HG02938 (cell line): ENCODE measurements at regions not wholly inside any gene's neighbourhood (a gene's known extent, or its start where the extent isn't known, plus 50 kb on each side); places are given as distances from the start of the nearest gene placed in this dataset.

Experiments used
- ATAC-seq: cut with Tn5 transposase; IDR thresholded peaks from one replicate; pipeline ENCODE4 v1.9.1; 2021; ENCODE audit warnings: mild to moderate bottlenecking, moderate library complexity; ENCODE audit not compliant: unreplicated experiment

DNA sequence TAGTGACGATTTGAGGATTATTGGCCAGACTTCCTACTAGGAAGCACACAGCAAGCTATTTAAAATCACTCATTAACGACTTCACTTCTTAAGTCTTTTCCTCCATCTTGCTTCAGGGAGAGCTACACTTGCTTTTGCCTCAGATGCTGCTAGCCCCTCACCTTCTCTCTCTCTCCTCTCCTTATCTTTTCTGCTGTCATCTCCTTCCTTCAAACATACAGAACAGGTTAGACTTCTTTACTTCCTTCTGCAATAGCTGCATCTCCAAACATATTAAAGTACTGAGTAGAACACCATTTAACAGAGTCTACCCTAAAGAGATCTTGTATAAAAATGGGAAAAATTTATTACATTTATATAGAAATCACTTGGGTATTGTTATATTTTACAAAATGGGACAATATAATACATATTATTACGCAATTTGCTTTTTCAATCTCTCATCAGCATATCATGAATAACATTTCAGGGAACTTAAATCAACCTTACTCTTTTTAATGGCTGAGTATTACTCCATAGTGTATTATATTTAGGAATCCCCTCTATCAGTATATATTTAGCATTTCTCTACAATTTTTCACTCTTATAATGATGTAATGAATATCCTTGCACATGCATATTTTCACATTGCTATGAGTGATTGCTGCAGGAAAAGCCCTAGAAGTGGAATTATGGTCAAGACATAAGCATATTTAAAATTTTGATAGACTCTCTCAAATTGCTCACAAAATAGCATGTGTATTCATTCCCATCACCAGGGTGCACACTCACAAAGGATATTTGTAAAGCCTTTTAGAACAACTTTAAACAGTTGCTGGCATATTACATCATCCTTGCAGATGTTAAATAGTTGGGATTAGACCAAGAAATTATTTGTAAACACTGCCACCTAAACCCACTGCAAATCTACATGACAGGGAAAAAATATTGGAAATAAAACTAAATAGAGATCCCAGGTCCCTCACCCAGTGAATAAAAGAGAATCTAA is 164.5 kb upstream of the NFIB start:
- no peak for ATAC-seq

DNA sequence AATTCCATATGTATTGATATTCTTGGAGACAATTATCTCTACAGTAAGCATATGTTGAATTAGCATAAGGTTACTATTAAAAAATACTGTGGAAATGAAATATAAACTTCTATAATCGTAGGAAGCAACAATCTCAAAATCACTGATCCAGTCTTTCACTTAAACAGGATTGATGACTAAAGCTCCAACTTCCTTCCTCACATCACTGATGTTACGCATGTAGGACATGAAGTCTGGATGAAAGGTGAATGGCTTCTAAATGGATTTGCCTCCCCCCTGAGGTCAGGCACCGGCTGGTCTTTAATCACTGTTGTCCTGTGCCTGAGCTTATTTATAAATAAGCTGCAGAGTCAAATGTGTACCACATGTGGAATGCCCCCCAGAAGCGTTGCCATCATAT is 157.1 kb upstream of the NFIB start:
- no peak for ATAC-seq

DNA sequence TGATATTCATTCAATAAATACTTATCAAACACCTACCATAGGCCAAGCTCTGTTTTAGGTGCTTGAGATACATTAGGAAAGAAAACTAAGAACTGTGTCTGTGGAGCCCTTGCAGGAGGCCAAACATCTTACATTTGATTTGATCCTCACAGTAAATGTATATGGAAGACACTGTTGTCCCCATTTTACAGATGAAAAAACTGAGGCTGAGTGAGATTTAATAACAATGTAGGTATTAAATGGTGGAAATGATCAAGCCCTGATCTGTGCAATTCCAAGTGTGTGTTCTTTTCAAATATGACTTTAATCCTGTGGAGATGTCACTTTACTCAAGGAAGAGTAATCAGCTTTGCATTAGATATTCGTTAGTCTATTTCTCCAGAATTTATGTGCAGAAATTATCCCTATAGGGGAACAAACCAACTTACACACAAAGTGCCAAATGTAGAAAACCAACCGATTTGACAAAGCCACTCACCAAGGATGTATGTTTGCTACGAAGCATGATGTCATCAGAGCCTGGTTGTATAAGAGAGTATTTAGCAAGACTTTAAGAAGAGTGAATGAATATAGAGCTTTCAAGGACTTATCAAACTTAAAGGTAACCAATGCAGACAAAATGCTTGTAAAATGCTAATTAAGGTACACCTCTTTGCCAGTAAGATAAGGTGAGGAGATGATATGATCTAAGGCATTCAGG is 153.9 kb upstream of the NFIB start:
- ATAC-seq = no peak

DNA sequence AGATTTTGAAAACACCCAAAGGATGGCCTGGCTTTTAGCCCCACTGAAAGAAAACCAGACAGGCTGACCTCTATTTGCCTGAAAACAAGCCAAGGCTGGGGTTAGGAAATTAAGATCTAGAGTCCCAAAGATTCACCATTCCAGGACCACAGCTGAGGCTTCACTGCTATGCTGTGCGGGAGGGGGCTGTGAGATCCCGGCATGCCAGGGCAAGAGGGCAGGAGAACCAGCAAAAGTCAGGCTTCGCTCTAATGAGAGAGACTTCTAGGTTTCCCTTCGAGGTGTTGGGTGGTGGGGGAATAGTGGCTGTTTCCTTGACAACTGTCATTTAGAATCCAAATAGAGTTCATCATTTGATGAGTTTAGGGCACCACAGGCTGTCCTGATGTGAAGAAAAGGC is 152.9 kb upstream of the NFIB start:
- ATAC-seq = no peak

DNA sequence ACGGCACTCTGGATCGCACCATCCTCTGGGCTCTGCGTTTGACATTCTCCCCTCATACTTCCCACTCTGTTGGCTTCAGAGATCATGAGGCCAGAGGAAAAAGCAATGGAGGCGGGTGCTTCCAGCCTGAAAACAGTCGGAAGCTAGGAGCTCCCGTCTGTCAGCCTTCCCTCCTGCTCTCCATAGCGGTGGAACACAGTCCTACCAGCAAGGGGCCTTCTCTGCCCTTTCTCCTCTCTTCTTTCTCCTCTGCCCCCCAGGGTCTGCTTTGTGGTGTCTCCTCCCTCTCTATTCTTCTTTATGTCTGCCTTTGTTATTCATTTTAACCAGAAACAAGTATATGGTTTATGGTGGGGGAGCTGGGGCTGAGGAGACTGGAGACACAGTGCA is 152.5 kb upstream of the NFIB start:
- ATAC-seq = no peak

DNA sequence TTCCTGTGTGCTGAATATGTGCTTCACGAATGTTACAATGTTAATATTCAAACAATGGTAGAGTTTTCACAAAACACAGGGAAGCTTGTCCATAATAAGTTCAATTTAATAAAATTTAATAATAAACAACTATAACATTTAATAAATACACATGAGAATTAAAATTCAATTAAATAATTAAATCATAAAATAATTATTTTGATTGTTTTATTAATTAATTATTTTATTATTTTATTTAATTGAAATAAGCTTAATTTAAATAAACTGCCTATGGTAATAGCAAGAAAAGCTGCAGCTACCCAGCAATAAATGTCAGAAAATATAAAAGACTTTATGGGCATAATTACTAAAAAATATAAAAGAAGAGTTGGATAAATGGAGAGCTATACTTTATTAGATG is 149.0 kb upstream of the NFIB start:
- ATAC-seq = no peak

DNA sequence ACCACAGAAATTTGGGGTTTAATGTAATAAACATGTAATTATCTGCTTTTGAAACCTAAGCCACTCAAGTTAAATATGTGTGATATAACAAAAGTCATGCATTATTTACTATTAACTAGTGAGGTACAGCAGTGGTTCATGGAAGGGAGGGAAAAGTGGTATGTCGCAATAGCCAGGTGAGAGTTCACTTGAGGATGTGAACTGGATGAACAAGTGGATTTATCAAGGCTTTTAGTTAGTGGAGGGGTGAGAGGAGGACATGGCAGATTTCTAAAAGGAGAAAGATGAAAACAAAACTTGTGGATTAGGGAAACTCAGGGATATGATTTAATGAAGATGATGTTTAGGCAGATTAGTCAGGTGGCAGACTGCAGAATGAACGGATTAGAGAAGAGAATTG is 141.3 kb upstream of the NFIB start:
- ATAC-seq = no peak

DNA sequence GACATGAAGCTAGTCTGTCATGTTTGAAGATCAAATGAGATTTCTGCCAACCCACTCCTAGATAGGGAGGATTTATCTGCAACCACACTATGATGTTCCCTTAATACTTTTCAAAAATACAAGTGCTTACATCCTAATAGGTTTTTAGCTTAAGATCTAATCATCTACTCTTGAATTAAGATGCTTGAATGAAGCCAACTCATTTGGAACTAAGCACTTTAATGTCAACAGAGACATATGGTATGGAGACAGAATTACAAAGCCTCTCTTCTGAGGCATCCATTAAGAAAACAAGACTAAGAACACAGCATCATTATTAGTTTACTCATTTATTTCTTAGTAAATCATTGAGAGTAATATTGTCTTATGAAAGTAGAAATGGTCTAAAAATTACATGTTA is 139.3 kb upstream of the NFIB start:
- ATAC-seq = no peak

DNA sequence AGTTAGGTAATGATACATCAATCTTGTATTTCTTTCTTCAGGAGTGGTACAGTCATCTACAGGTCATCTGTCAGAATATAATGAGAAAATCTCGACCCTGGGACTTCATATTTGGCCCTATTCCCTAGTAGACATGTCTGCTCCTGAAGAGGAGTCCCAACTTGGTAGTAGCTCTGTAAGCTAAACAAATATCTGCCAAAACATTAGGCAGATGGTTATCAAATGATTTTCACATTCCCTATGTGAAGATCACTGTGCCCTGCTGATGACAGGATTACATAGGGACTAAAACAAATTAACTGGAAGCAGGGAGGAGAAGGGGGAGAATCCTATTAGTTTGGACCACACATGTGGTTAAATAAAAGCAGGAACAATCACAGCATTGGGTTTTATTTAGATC is 138.6 kb upstream of the NFIB start:
- ATAC-seq = no peak

DNA sequence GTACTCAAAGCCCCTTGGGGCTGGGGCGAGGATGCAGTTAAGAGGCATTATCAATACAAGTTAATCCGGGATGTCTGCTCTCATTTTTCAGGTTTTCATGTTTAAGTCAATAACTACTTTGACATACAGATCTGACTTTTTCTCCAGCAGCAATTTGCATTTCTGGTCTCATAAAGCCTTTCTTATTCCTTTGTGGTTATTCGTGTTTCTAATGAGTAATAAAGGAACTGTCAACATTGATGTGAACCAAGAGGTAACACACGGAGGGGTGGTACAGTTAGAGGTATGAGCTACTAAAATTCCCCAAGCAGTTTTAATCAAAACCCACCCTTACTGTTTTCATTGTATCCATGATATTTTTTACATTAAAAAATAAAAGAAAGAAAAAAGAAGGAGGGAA is 138.0 kb upstream of the NFIB start:
- ATAC-seq = peak; percentile 99

DNA sequence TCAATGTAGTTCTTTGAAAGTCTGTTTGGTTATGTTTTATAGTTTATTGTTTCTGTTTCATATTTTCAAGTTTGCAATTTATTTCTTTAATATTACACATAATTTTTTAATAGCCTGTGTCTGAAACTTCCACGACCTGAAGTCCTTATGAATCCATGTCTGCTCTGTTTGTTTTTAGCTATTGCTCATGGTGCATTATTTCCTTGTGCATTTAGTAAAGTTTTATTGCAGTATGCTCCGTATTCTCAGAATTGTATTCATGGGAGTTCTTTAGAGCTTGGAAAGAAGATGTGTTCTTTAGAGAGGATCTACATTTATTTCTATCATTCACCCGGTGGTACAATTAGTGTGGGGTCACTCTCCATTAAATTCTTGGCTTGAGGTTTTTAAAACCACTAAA is 133.2 kb upstream of the NFIB start:
- no peak for ATAC-seq

DNA sequence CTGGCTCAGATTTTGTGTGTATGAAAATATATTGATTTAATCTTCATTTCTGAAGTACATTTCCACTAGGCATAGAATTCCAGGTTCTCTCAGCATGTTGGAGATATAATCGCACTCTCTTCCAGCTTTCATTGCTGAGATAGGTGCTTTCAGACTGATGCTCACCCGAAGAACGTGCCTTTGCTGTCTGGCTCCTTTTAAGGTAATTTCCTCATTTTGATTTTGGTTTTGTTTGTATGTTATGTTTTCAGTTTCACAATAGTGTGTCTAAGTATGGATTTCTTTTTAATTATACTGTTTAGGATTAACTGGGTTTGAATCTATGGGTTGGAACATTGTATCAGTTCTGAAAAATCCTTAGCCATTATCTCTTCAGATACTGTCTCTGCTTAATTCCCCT is 132.0 kb upstream of the NFIB start:
- ATAC-seq = no peak

DNA sequence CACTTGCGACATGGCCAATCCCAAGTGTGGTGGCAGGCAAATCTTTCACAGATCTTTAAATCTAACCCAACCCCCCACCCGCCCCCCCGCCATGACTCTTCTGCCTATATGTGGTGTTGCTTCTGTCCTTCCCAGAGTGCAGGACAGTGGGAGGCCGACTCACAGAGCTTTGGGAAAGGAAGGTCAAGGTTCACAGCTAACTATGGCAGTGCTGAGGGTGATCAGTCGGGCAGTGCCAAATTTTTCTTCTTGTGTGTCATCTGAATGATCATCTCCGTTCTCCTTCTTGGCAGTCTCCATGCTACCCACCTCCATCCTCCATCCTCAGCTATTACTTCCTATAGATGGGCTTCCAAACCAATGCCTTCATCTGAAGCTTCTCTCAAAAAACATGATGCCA is 129.0 kb upstream of the NFIB start:
- ATAC-seq = no peak

DNA sequence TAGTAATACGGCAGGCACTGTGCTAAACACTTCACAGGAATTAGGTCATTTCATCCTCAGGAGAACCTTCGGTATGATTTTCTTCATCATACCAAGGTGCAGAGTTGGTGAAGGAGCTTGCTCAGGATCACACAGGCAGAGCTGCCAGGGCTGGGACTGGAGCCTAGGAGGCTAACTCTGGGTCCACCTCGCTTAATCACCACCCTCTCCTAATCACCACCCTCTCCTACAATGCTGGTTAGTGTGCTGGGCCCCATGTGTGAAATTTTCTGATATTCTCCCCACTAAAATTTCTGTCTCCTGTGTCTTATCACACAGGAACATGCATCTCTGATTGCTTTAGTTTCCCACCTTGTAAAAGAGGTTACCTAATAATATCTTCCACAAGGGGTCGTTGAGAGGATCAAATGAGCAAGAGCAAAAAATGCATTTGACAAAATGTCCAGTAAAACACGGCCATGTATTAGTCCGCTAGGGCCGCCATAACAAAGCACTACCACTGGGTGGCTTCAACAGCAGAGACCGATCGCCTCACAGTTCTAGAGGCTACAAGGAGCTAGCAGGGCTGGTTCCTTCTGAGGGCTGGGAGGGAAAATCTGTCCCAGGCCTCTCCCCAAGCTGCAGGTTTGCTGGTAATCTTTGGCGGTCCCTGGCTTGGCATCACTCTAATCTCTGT is 128.2 kb upstream of the NFIB start:
- no peak for ATAC-seq

DNA sequence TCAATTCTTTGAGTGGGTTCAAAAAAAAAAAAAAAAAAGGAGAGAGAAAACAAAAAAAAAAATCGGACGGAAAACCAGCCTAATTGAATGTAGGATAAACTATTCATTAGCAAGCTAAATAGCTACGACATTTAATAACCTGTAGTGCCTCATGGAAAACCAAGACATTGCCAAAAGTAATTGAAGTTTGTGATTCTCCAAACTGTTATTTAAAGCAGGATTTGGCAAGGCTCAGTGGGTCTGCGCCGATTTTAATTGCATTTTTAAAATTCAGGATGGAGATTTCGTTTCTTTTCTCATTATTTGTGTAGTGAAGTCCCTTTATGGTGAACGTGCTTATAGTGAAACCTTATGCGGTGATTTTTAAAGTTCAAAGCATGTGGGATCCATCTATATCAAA is 127.2 kb upstream of the NFIB start:
- ATAC-seq = no peak

DNA sequence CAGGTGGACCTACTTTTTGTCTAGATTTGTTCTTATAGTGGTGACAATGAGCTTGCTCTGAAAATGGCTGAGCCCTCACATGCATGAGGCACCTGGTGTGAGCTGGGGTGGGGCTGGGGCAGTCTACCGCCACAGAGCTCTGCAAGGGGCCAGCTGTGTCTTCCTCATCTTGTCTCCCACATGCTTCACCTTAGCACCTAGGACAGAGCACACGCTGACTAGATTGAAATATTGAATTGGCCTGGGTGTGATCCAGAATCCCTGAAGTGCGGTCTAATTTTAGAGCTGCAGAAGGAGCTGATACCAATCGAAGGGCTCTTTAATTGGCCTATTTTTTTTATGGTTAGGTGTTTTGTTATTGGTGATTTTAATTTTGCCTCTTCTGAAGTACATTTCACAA is 126.1 kb upstream of the NFIB start:
- no peak for ATAC-seq

DNA sequence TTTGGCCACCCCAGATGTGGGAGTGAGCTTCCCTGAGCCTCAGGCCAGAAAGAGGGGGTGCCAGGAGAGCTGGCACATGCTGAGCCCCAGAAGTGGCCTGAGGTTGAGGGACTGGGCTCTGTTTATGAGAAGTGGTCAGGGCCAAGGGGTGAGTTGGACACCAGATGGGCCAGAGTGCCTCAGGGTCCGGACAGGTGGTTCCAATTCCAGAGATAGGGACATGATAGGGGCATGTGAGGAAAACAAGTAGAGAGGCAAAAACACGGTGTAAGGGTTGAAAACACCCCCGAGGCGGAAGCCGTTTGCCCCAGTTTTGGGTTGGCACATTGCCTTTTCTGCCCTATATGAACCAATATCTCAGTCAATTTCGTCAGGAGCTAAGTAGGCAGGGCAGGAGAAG is 125.6 kb upstream of the NFIB start:
- no peak for ATAC-seq

DNA sequence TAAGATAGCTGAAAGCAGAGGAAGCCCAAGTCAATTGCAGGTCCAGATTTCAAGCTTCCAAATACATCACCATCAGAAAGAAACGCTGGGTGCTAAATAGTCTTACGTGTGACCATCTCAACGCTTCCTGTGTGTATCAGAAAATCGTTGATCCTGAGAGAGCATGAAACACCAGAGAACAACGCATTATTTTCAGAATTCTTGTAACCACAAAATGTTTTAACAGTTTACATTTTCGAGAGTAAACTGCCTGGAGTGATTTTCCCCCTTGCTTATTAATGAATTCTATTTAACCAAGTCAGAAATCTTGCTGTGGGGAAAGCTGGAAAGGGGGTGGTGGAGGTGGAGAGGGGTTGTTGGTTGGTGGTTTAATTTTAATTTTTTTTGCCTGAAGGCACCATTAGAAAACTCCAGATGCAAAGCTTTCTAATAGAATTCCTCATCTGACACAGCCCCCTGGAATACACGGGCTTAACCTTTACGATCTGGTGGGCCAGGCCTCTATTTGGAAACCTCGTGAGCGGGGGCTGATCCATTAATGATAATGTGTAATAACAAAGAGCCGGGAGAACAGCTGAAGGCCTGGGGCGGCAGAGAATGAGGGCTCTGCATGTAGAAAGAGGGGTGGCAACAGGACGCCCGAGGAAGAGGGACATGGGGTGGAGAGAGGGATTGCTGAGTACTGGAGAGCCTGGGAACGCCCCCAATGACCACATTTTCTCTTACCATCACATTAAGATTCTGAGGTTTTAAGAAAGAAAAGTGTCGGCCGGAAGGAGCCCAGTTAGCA is 124.5 kb upstream of the NFIB start:
- no peak for ATAC-seq

DNA sequence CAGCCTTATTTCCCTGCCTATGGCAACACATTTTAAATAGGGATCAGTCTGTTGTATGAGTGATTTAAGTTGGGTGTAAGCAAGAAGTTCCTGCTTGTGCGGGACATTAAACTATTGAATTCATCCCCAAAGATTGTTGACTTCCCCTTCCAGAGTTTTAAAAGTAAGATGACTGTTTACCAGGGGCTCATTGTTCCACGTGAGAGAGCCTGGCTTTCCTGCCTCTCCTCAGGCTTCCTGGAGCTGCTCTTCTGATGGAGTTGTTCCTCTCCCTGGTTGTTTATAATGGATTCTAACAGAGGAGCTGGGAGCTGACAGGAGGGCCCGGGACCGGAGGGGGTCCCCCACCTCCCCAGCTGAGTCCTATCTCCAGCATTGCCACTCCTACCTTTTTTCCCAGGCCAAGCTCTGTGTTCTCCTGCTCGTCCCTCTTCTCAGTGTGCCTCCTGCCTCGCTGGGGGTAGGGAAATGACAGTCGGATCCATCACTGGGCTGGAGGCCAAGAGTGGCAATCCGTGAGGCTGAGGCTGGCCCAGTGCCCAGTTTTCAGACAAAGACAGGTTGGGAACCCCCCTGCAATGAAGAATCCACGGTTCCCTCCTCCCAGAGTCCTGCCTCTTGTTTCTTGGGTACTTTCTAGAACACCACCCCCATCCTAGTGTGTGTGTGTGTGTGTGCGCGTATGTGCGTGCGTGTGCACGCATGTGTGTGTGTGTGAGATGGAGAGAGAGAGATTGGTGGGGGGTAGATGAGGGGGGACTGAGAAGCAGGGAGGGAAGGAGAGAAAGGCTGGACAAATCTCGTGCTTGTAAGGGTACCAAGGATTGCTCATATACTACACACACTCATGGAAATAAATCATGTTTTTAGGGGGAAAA is 123.7 kb upstream of the NFIB start:
- no peak for ATAC-seq

DNA sequence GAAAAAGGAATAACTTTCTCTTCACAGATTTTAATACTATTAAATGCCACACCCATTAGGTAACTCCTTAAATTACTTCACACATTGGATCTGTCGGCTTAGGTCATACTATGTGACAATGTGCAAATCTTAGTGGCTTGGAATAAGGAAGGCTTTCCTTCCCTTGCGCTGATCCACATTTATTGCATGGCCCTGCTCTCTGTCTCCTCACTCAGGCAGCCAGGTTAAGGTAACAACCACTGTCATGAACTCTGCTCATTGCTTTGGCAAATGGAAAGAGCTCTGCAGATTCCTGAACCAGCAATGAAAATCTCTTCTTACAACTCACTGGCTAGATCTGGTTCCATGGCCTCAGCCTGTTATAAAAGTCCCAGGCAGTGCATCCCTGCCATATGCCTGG is 121.9 kb upstream of the NFIB start:
- ATAC-seq = no peak
